ENCODE measurements at regions not wholly inside any gene's neighbourhood (a gene's known extent, or its start where the extent isn't known, plus 50 kb on each side); places are given as distances from the start of the nearest gene placed in this dataset.

DNA sequence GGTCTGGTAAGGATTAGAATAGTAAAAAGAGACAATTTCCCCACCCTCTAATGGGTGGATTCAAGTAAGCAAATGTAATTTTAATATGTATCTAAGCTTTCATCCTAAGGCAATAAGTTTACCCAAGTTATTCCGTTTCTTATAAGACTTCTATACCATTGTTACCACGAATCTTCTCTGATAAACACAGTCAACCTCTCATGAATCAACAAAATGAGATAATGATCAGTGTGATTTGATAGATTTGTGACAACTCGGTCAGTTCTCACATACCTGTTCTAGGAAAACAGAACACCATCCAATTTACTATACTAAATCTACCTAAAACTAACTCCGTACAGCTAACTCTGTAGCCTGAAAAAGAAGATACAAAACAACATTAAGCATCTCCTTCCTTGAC lies 342.1 kb downstream of the TBL1XR1 start:
- no peaks in the 10 kb centered on the region for H3K36me3 Mint-ChIP-seq
- POLR2A ChIA-PET, result no interaction called here
- H3K9me3 Mint-ChIP-seq, result peaks cover under 1% of the 10 kb centered on the region; the same call in 1 of the 2 replicates
- H3K4me1 Mint-ChIP-seq, result no peaks in the 10 kb centered on the region
- no peak overlapping the region for H3K4me3 Mint-ChIP-seq
- CTCF ChIA-PET, result no interaction called here
- TF ChIP-seq, protein P1, sequence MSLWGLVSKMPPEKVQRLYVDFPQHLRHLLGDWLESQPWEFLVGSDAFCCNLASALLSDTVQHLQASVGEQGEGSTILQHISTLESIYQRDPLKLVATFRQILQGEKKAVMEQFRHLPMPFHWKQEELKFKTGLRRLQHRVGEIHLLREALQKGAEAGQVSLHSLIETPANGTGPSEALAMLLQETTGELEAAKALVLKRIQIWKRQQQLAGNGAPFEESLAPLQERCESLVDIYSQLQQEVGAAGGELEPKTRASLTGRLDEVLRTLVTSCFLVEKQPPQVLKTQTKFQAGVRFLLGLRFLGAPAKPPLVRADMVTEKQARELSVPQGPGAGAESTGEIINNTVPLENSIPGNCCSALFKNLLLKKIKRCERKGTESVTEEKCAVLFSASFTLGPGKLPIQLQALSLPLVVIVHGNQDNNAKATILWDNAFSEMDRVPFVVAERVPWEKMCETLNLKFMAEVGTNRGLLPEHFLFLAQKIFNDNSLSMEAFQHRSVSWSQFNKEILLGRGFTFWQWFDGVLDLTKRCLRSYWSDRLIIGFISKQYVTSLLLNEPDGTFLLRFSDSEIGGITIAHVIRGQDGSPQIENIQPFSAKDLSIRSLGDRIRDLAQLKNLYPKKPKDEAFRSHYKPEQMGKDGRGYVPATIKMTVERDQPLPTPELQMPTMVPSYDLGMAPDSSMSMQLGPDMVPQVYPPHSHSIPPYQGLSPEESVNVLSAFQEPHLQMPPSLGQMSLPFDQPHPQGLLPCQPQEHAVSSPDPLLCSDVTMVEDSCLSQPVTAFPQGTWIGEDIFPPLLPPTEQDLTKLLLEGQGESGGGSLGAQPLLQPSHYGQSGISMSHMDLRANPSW (CRISPR knock-in tag; conservative IDR thresholded peaks at IDR 0.05; ENCODE audit: low read depth), result no peak
- TF ChIP-seq EMX1 (CRISPR knock-in tag; IDR thresholded peaks at IDR 0.05) (no peak), CBFB (CRISPR knock-in tag; IDR thresholded peaks at IDR 0.05; ENCODE audit: low read depth) (no peak), ZNF263 (CRISPR knock-in tag; IDR thresholded peaks at IDR 0.05; ENCODE audit: low read depth) (no peak)
- TF ChIP-seq, protein P2, sequence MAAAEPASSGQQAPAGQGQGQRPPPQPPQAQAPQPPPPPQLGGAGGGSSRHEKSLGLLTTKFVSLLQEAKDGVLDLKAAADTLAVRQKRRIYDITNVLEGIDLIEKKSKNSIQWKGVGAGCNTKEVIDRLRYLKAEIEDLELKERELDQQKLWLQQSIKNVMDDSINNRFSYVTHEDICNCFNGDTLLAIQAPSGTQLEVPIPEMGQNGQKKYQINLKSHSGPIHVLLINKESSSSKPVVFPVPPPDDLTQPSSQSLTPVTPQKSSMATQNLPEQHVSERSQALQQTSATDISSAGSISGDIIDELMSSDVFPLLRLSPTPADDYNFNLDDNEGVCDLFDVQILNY (CRISPR knock-in tag; IDR thresholded peaks at IDR 0.05), result no peak
- ATAC-seq (no peak), DNase-seq (ENCODE audit: low spot score) (no peak)
- no peaks in the 10 kb centered on the region for H3K27me3 Mint-ChIP-seq (ENCODE audit: low read depth)
- H3K27ac Mint-ChIP-seq, result no peak overlapping the region

DNA sequence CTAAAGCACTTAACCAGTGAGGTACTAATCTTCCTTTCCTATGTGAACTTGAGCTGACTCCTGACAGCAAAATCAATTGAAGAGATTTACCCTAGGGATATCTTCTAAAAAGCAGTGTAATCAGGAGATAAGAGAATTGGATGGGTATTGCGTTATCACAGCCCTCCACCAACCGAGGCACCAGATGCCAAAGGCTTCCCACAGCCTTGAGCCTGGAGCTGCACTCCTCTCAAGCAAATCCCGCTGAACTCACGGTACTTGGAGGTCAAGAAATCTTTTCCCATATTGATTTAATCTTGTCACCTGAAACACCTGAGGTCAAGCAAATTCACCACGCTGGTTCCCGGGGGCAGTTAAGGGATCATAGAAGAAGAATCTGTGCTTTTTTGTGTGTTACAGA lies 346.8 kb downstream of the TBL1XR1 start:
- no peak for DNase-seq (ENCODE audit: low spot score)
- TF ChIP-seq GTF2I (CRISPR knock-in tag; conservative IDR thresholded peaks at IDR 0.05) (no peak), MYBL2 (CRISPR knock-in tag; IDR thresholded peaks at IDR 0.05) (no peak)
- POLR2A ChIA-PET, result no interaction called here
- no peak for ATAC-seq
- no peak overlapping the region for H3K4me3 Mint-ChIP-seq
- H3K9me3 Mint-ChIP-seq, result no peaks in the 10 kb centered on the region
- H3K27me3 Mint-ChIP-seq (ENCODE audit: low read depth), result no peaks in the 10 kb centered on the region
- H3K27ac Mint-ChIP-seq, result no peak overlapping the region
- CTCF ChIA-PET, result no interaction called here
- no peaks in the 10 kb centered on the region for H3K36me3 Mint-ChIP-seq
- H3K4me1 Mint-ChIP-seq, result no peaks in the 10 kb centered on the region

DNA sequence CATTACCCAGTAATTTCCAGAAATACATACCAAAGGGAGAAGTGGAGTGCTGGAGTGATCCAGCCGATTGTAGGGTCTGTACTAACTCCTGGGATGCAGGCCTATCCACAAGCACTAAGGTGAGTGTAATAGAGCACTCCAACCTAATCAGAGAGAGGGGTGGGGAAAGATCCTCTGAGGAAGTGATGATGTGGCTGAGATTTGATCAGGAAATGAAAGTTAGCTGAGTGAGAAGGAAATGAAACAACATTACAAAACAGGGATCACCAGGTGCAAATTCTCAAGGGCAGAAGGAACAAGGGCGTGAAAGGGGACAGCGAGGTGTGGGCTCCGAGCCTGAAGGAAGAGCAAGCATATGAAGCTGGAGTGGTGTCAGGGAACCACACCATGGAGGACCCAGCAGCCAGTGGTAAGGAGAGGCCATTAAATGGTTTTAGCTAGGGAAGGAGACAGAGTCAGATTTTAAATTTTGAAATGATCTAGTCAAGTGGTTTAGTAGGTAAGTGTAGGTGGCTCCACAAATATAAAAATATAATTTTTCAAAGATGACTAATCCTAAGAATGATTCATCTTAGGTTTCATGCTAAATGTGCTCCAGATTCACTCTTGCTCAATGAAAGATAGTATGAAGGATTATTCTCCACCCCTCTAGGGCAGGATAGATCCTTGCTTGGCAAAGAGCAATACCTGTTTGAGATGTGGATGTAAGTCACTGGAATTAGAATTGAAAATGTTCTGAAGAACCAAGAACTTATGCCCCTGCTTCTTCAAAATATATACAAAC lies 348.7 kb downstream of the TBL1XR1 start:
- no peaks in the 10 kb centered on the region for H3K27me3 Mint-ChIP-seq (ENCODE audit: low read depth)
- ATAC-seq, result no peak
- POLR2A ChIA-PET, result no interaction called here

More for the DNA sequence above, 348.7 kb downstream of the TBL1XR1 start:
- no peaks in the 10 kb centered on the region for H3K36me3 Mint-ChIP-seq
- TF ChIP-seq, protein P3, sequence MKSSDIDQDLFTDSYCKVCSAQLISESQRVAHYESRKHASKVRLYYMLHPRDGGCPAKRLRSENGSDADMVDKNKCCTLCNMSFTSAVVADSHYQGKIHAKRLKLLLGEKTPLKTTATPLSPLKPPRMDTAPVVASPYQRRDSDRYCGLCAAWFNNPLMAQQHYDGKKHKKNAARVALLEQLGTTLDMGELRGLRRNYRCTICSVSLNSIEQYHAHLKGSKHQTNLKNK (CRISPR knock-in tag; IDR thresholded peaks at IDR 0.05), result no peak
- TF ChIP-seq, protein P4, sequence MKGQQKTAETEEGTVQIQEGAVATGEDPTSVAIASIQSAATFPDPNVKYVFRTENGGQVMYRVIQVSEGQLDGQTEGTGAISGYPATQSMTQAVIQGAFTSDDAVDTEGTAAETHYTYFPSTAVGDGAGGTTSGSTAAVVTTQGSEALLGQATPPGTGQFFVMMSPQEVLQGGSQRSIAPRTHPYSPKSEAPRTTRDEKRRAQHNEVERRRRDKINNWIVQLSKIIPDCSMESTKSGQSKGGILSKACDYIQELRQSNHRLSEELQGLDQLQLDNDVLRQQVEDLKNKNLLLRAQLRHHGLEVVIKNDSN (CRISPR knock-in tag; IDR thresholded peaks at IDR 0.05), result no peak
- TF ChIP-seq, protein P5, sequence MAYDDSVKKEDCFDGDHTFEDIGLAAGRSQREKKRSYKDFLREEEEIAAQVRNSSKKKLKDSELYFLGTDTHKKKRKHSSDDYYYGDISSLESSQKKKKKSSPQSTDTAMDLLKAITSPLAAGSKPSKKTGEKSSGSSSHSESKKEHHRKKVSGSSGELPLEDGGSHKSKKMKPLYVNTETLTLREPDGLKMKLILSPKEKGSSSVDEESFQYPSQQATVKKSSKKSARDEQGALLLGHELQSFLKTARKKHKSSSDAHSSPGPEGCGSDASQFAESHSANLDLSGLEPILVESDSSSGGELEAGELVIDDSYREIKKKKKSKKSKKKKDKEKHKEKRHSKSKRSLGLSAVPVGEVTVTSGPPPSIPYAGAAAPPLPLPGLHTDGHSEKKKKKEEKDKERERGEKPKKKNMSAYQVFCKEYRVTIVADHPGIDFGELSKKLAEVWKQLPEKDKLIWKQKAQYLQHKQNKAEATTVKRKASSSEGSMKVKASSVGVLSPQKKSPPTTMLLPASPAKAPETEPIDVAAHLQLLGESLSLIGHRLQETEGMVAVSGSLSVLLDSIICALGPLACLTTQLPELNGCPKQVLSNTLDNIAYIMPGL (CRISPR knock-in tag; IDR thresholded peaks at IDR 0.05), result no peak
- no peak for TF ChIP-seq OVOL2 (CRISPR knock-in tag; IDR thresholded peaks at IDR 0.05; ENCODE audit: borderline replicate concordance)
- TF ChIP-seq, protein P2 (CRISPR knock-in tag; IDR thresholded peaks at IDR 0.05), result no peak
- no peak for TF ChIP-seq NR2C2 (CRISPR knock-in tag; IDR thresholded peaks at IDR 0.05)
- TF ChIP-seq, protein P6, sequence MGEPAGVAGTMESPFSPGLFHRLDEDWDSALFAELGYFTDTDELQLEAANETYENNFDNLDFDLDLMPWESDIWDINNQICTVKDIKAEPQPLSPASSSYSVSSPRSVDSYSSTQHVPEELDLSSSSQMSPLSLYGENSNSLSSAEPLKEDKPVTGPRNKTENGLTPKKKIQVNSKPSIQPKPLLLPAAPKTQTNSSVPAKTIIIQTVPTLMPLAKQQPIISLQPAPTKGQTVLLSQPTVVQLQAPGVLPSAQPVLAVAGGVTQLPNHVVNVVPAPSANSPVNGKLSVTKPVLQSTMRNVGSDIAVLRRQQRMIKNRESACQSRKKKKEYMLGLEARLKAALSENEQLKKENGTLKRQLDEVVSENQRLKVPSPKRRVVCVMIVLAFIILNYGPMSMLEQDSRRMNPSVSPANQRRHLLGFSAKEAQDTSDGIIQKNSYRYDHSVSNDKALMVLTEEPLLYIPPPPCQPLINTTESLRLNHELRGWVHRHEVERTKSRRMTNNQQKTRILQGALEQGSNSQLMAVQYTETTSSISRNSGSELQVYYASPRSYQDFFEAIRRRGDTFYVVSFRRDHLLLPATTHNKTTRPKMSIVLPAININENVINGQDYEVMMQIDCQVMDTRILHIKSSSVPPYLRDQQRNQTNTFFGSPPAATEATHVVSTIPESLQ (CRISPR knock-in tag; IDR thresholded peaks at IDR 0.05), result no peak
- TF ChIP-seq ZNF396 (CRISPR knock-in tag; IDR thresholded peaks at IDR 0.05; ENCODE audit: borderline replicate concordance), result no peak
- TF ChIP-seq ESRRA (CRISPR knock-in tag; IDR thresholded peaks at IDR 0.05; ENCODE audit: borderline replicate concordance), result no peak
- TF ChIP-seq ZNF121 (CRISPR knock-in tag; IDR thresholded peaks at IDR 0.05), result no peak
- TF ChIP-seq ZNF416 (CRISPR knock-in tag; IDR thresholded peaks at IDR 0.05), result no peak
- TF ChIP-seq ZNF263 (CRISPR knock-in tag; IDR thresholded peaks at IDR 0.05; ENCODE audit: low read depth), result no peak
- no peak overlapping the region for H3K27ac Mint-ChIP-seq
- DNase-seq (ENCODE audit: low spot score), result no peak
- no peak overlapping the region for H3K4me3 Mint-ChIP-seq
- CTCF ChIA-PET, result no interaction called here
- no peaks in the 10 kb centered on the region for H3K9me3 Mint-ChIP-seq
- no peaks in the 10 kb centered on the region for H3K4me1 Mint-ChIP-seq

Data from WTC11 (cell line).